ENCODE measurements at regions not wholly inside any gene's neighbourhood (a gene's known extent, or its start where the extent isn't known, plus 50 kb on each side); places are given as distances from the start of the nearest gene placed in this dataset.

- intact Hi-C loops (cut with DNase I) = no loop called here
- DNase-seq = no peak
These were observed 167.0 kb upstream of the CPEB2 start for GRCh38 chr4:14835288-14835687.

- no peak for DNase-seq
- intact Hi-C loops (cut with DNase I) = no loop called here
These were observed 166.4 kb upstream of the CPEB2 start for GRCh38 chr4:14835708-14836425.

- intact Hi-C loops (cut with DNase I) = no loop called here
- no peak for DNase-seq
These were observed 164.4 kb upstream of the CPEB2 start for GRCh38 chr4:14837860-14838259.

- intact Hi-C loops (cut with DNase I) = no loop called here
- no peak for DNase-seq
These were observed 160.2 kb upstream of the CPEB2 start for GRCh38 chr4:14841801-14842768.

GRCh38 chr4:14842964-14843630 is 159.2 kb upstream of the CPEB2 start:
- intact Hi-C loops (cut with DNase I) = no loop called here

GRCh38 chr4:14844061-14844460 is 158.2 kb upstream of the CPEB2 start:
- DNase-seq = no peak

More at GRCh38 chr4:14842964-14843630, 159.2 kb upstream of the CPEB2 start:
- DNase-seq = no peak

GRCh38 chr4:14848229-14848628 is 154.1 kb upstream of the CPEB2 start:
- intact Hi-C loops (cut with DNase I) = no loop called here
- no peak for DNase-seq

More at GRCh38 chr4:14844061-14844460, 158.2 kb upstream of the CPEB2 start:
- intact Hi-C loops (cut with DNase I) = no loop called here

GRCh38 chr4:14850455-14851097 is 151.7 kb upstream of the CPEB2 start:
- no peak for DNase-seq
- intact Hi-C loops (cut with DNase I) = no loop called here

- no peak for DNase-seq
- intact Hi-C loops (cut with DNase I) = no loop called here
These were observed 148.9 kb upstream of the CPEB2 start for GRCh38 chr4:14853176-14853943.

- DNase-seq = no peak
- intact Hi-C loops (cut with DNase I) = no loop called here
These were observed 146.6 kb upstream of the CPEB2 start for GRCh38 chr4:14855719-14856061.

GRCh38 chr4:14856062-14856933 is 146.0 kb upstream of the CPEB2 start:
- intact Hi-C loops (cut with DNase I) = no loop called here
- no peak for DNase-seq

GRCh38 chr4:14856934-14857235 is 145.4 kb upstream of the CPEB2 start:
- DNase-seq = no peak
- intact Hi-C loops (cut with DNase I) = no loop called here

- intact Hi-C loops (cut with DNase I) = no loop called here
- DNase-seq = no peak
These were observed 144.8 kb upstream of the CPEB2 start for GRCh38 chr4:14857475-14857874.

GRCh38 chr4:14857981-14858380 is 144.3 kb upstream of the CPEB2 start:
- no peak for DNase-seq
- intact Hi-C loops (cut with DNase I) = no loop called here

GRCh38 chr4:14862891-14863290 is 139.4 kb upstream of the CPEB2 start:
- intact Hi-C loops (cut with DNase I) = no loop called here
- DNase-seq = peak in 8 of 10 donors; percentile 11 to 88 (median 30)

- DNase-seq = no peak
- intact Hi-C loops (cut with DNase I) = no loop called here
These were observed 138.6 kb upstream of the CPEB2 start for GRCh38 chr4:14863418-14864364.

GRCh38 chr4:14864365-14865030 is 137.8 kb upstream of the CPEB2 start:
- no peak for DNase-seq
- intact Hi-C loops (cut with DNase I) = loop anchor here (5.0 kb wide), 1 partner anchor 133 kb away; no protein-coding TSS in a partner anchor
